ENCODE measurements at regions not wholly inside any gene's neighbourhood (a gene's known extent, or its start where the extent isn't known, plus 50 kb on each side); places are given as distances from the start of the nearest gene placed in this dataset.

DNA sequence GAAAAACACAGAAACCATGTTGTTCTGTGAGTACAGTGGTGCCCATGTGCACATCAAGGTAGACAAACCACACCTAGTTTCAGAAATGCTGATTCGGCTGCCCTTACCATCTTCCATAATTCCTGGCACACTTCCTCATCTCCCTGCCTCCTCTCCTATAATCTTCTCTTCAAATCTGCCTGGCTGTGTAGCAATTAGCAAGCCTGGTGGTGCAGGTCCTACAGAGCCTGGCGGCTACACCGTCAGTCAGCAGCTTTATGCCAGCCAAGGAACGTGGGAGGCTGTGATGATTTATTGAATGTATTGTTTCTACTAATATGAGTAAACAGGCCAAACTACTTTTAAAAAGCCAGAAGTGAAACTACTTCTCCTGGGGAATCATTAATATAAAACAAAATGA is 106.8 kb downstream of the SEMA6D start:
- DNase-seq (ENCODE audit: low spot score), result no peak

DNA sequence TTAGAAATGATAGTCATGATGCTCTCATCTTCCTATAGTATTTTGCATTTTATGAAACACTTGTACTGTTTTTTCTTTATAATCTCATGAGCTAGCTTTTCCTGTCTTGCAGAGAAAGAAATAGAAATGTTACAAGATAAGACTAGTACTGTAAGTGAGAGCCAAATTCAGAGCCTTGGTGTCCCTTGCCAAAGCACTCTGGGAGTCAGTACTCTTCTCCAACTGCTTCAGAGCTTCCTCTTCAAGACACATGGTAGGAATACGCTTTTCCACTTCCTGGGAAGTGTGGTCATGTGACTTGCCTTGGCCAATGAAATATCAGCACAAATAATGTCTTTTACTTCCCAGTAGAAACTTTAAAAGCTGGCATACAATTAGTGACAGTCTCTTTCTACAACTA is 112.4 kb downstream of the SEMA6D start:
- no peak for DNase-seq (ENCODE audit: low spot score)

DNA sequence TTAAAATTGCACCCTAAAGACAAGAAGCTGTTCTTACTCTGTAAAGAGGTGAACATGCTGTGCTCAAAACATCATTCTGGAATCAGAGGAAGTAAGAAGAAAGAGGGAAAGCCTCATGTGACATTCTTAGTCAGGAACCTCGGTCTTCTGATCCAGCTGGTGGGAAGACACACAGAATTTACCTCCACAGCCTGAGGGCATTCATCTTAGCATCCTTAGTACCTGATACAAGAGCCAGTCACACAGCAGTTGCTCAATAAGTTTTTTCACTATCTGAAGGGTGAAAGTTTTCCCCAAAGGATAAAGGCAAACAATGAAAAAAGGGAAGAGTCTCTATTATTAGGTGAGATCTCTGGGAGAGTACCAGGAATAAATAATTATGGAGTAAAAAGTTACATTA is 116.8 kb downstream of the SEMA6D start:
- DNase-seq (ENCODE audit: low spot score), result no peak

DNA sequence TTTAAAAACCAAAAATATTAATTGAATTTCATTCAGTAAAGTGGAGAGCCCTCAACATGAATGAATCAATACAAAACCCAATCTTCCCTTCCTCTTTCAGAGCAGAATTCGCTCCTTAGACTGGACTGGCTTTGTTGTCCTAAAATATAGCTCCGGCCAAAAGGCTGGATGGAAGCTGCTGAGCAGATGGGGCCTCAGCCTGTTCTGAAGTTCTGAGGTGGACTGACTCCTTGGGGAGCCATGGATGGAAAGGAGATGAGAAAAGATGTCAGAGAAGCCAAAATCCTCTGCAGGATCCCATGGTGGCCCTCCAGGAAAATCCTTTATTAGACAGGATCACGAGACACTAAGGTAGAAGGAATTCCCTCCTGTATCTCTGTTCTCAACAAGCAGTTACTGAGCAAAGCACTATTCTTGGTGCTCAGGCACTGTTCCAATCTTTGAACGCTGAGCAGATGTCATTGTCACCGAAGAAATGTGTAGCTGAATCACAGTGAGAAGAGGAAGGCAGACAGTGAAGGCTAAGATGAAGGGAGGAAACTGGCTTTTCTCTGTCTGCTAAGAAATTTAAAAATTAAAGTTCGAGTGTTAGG is 122.0 kb downstream of the SEMA6D start:
- DNase-seq (ENCODE audit: low spot score), result no peak

DNA sequence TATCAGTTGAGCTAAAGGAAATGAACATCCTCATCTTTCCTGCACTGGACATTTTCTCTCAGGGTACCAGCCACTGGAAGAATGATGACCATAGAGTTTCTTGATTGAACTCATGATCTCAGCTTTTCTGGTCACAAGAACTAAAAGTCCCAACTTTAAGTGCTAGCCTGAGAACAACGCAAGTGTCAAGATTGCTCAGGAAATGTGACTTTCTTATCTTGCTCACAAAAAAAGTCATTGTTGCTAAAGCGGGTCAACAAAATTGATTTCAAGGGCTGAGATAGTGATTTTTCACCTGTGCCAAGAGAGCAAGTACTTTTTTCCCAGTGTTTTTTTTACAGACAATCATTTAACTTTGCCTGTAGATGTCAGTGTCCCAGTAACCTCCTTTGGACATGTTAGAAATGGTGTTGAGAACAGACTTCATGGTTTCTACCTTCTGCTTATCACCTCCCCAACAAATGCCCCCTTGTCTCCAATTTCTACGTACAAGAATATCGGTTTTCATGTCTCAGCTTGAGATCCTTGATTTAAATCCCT is 125.9 kb downstream of the SEMA6D start:
- no peak for DNase-seq (ENCODE audit: low spot score)

DNA sequence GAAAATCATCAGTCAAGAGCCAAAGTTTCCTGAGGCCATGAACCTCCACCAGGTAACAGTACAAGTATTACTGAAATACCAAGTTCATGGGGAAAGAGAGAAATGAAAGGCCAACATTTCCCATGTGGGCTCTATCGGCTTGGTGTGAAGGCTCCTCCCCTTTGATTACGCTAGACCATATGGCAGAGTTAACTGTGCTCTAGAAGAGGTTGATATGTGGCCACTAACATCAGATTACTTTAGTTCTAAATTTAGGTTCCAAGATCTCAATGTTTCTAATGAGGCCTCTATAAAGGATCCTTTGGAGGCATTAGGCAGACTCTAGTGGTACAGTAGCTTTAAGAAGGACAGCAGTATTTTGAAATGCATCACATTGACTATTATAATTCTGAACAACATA is 127.1 kb downstream of the SEMA6D start:
- no peak for DNase-seq (ENCODE audit: low spot score)

DNA sequence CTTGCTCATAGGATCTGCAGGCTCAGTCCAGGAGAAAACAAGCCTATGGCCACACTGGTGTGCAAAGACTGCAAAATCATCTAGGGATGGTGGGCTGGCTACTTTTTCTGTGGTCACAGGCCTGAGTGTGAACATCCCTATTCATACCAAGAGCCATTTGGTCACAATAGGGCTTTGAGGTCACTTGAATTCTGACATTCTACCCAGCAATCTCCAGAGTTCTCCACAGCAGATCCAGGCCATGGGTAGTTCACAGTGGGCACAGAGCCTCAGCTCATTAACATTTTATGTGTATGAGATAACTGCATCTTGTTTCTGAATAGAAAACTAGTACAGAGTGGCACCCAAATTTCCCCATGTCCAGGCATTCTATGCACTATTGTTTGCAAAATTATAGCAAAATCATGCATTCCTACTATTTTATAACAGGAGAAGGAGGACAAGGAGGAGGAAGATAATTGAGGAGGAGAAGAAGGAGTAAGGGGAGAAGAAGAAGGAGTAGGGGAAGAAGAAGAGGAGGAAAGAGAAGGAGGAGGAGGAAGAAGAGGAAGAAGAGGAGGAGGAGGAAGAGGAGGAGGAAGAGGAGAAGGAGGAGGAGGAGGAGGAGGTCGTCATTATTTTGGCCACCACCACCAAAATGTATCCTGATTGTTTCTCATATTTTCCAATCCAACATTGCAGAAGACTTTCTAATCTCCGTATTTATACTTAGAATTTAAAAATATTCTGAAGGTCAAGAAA is 129.0 kb downstream of the SEMA6D start:
- DNase-seq (ENCODE audit: low spot score), result no peak

DNA sequence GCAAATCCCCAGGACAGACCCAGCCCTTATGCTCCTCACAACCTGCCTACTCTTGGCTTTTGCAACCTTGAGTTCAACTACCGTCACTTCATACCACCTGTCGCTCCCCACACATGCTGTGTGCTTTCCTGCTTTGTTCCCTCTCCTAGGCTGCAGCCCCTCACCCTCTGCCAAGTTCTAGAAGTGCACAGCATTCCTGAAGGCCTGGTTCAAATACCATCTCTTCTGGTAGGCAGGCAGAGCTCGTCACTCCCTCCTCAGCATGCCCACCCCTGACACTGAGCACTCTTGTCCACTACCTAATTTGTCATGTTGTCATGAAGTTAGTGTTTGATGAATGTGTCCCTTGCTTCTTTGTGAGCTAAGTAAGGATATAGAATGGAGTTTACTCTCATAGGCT is 129.6 kb downstream of the SEMA6D start:
- DNase-seq (ENCODE audit: low spot score), result no peak

DNA sequence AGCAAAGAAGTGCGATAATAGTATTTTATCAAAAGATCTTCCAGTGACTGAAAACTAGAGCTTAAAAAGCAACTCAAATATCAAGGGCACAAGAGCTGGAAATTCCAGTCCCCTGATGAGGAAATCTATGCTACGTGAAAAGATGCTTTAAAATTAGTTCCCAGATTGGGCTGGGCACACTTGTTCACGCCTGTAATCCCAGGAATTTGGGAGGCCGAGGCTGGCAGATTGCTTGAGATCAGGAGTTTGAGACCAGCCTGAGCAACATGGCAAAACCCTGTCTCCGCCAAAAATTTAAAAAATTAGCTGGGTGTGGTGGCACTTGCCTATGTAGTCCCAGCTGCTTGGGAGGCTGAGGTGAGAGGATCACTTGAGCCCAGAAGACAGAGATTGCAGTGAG is 138.8 kb downstream of the SEMA6D start:
- DNase-seq (ENCODE audit: low spot score), result no peak

DNA sequence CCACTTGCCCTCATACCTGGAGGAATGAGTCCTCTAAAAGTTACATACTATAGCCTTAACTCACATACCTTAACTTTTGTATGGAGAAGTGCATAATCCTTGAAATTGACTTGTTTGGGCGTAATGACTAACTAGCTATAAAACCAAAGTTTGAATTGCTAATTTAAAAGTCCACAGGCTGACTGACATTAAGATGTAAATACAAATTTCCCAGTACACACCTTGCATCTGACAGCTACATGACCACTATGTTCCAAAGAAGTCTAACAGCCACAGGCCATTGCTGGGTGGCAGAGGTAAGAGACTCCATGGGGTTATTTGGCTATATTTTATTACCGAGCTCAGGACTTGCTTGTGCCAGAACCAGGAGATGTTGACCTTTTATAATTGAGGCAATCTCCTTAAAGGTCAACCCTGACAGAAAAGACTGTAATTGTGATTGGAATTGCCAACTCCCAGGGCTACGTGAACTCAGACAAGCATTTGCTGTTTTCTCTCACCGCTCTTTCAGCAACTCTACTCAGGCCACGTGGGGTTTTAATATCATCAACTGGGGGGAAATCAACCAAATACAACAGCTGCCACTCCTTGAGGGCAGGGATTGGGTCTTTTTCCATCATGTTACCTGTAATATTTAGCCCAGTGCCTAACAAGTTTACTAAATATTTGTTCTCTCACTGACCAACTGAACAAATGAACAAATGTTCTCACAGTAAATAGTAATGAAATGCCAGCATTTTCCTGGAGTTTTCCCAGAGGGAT is 139.9 kb downstream of the SEMA6D start:
- DNase-seq (ENCODE audit: low spot score), result no peak

DNA sequence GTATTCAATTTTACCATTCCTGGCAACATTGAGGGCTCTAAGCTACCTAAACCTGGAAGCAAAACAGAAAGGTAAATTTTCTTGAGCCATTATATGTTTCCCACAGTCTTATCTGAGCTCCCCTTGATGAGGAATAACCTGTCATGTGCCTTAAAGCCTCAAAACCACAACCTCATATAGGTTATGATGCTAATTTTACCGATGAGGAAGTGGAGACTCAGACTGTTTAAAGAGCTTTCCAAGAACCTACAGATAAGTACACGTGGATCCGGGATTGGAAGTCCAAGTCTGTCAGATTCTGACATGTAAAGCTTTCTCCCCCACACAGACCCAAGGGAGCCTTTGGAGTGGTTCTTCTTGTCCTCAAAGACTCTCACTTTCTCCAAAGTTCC is 140.5 kb downstream of the SEMA6D start:
- DNase-seq (ENCODE audit: low spot score), result no peak

DNA sequence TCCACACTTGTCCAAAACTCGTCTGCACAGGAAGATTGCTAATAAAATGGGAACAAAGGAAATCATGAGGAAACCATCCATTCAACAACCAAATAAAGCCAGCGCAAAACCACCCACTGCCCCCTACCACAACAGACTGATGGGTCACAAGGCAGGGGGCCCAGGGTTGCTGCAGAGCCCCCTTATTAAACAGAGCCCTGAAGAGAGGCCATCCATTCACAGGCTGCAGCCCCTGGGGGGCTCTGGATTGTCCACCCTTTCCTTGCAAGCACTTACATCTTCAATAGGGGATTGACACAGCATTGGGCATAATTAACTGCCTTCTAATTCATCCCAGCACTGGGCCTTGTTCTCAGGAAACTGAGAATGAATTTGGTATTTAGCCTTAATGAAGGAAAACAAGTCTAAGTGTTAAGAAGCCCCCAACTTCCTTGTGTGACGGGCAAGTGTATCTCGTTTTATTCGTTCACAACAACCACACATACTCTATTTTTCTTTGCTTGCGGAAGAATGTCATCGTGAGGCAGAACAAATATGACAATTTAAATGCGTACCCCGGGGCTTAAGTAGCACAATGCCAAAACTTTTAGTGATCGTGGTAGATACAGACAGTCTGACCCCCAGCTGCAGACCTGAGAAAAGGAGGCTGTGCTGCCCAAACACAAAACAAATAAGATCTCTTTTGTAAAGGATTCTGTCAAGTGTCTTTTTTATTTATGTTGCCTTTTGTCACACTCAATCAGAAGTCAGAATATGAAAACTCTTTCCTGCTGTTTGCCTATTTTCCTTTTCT is 144.0 kb downstream of the SEMA6D start:
- no peak for DNase-seq (ENCODE audit: low spot score)

DNA sequence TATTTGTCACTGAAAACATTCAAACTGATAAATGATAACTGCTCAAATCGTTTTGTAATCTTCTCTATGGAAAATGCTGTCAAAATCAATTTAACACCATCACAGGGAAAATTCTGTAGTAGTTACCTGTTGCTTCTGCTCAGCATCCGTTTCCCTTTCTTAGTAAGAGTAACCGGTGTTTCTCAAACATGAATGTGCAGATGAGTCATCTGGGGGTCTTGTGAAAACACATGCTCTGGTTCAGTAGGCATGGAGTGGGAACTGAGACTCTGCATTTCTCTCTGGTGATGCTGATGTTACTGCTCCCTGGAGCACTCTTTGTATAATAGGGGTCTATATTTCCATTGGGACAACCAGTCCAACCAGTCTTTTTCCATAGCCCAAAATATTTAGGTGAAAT is 145.1 kb downstream of the SEMA6D start:
- DNase-seq (ENCODE audit: low spot score), result no peak

DNA sequence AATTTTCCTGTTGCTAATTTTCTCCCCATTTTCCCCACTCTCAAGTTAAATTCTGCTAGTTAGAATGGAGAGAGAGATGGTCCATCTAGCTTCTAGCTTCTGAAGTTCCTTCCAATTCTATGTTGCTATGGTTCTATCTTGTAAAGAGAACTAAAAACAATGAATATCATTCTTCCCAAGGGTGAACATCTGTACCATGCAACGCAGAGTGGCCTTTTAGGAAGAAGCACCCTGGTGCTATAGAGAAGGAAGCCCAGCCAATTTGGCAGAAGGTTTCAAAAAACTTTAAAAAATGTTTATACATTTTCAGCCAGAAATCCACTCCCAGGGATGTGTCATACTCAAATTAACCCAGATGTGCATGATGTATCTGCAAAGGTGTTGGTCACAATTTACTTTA is 149.1 kb downstream of the SEMA6D start:
- DNase-seq (ENCODE audit: low spot score), result no peak

DNA sequence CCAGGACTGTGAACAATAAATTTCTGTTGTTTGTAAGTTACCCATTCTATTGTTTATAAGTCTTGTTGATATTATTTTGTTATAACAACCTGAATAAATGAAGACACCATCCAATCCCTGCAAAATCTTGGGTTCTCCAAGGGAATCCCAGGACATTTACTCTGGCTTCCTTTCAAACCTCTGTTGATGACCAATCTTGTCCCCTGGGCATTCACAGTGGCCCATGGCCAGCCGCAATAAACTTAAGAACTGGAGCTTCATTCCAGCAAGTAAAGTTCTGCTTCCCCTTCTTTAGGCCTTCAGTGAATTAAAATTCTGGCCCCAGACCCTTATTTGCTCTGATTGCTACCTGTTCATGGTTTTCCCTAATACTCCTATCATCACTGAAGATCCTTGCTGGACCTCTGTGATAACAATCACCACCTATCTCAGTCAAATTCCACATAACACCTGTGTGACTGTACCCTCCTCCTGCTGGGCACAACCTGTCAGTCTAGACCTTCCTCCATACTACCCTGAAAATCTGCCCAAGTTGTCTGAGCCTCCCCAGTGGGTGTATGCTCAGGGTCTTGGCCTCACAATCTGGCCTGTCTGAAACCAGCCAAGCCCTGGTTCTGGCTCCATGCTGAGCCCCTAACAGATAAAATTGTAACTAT is 153.1 kb downstream of the SEMA6D start:
- DNase-seq (ENCODE audit: low spot score), result no peak

DNA sequence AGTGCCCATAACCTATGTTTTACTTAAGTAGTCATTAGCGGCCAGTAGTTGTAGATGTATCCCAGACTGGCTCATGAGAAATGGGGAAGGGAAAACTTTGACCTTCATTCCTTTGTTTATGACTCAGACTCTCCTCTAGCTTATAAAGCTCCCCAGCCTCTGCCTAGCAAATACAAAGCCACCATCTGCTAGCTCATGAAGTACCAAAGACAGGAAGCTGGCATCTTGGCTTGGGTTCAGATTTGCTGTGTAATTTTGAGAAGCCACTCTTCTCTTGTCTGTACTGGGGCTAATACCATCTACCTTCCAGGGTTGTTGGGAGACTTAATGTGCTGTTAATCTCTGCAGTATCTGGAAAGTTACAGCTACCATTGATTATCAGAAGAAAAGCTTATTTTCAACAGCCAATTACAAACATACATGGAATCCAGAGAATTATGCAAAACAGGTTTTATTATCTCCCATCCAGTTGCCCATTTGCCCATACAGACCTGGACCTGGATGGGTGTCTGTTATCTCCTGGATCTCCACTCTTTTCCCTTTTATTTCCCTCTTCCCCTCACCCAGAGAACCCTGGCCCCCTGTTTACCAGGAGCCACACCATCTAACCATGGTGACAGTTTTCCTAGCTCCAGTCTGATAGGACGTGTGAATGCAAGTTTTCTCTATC is 153.8 kb downstream of the SEMA6D start:
- DNase-seq (ENCODE audit: low spot score), result peak; percentile 31

DNA sequence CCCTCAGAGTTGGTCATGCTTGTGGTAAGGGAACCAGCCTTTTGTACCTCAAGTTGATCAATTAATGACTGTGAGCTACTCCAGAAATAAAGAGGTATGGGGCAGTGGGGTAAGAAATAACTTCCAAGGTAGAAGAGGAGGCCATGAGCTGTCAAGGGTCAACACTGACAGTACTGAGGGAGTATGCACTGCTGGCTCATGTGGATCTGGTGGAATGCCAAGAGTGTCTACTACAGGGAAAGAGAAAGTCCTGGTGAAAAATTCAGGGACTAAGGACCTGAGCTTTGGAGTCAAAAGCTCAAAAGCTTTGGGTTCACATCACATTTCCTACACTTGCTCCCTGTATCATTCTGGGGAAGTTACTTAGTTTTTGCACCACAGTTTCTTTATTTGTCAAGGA is 154.9 kb downstream of the SEMA6D start:
- DNase-seq (ENCODE audit: low spot score), result no peak

DNA sequence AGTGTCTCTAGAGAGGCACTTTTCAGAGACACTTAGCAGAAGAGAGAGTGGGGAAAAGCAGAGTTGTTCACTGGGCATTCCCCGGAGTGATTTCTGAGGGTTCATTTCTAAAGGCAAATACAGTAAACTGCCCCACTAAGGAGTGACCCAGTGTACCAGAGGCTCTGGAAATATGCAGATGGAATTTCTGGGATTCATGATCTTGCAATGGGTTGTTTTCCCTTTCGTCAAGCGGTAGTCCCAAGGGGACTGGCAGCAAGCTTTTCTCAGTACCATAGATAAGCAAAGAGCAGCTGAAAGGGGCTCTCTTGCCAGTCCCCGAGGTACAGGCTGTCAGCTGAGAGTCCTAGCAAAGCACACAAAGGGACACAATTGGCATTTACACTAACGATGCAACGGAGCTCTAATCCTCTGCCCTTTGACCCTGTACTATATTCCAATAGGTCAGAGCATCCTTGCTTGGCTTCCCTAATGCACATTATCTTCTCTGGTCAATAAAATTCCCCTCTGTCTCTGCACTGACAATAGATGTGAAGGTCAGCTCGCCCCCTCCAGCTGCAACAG is 155.6 kb downstream of the SEMA6D start:
- peak; percentile 16 for DNase-seq (ENCODE audit: low spot score)

DNA sequence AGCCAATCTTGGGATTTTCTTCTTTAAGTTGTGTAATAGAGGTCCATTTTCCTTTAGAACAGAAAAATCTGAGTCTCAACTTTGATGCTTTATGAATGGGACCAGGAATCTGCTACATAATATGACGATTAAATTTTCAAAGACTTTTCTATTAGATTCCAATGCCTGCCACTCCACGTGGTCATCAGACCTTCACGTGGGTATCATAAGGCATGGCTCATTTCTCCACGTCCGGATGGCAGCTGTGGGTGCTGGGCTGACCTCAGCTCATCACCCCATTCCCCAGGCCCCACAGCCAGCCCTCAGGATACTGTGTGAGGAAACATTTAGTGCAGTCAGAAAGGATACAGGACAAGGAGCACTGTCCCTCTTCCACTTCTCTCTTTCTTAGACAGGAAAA is 159.7 kb downstream of the SEMA6D start:
- DNase-seq (ENCODE audit: low spot score), result no peak

DNA sequence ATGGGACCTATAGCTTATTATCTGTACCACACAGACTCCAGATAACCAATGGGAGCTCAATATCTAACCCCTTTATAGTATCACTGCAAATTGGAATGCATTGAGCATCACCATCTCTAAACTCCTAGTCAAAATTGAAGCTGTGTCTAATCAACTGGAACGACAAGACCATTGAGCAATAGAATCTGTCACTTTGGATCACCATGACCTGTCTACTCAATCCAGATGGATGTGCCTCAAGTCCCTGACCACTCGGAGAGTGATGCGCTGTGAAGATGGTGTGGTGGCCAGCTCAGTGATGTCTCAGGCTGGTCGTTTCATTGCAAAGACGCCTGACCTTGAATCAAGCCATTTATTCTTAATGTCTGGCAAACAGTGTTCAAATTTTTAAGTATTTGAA is 160.5 kb downstream of the SEMA6D start:
- DNase-seq (ENCODE audit: low spot score), result no peak

DNA sequence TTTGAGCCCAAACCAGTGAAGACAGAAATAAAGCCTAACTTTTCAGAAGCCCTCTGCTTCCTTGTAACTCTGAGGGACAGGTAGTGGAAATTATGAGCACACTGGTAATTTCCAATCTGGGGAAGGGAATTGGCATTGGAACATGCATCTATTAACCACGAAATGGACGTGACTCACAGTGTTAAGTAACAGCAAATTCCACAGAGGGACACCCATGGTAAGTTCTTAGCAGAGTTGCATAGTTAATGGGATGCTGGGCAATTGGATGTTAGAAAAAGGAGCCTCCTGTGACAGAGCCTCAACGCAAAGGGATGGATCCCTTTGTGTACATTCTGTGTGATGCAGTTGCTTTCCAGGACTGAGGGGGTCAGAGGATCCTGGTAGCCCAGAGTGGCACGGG is 168.6 kb downstream of the SEMA6D start:
- DNase-seq (ENCODE audit: low spot score), result no peak

Measured in hepatic stellate cell (primary cell).